ENCODE measurements at regions not wholly inside any gene's neighbourhood (a gene's known extent, or its start where the extent isn't known, plus 50 kb on each side); places are given as distances from the start of the nearest gene placed in this dataset.

GRCh38 chr2:56018267-56018666 lies 94.7 kb upstream of the EFEMP1 start:
- Mint-ChIP-seq H3K9me3 (ENCODE audit: unreplicated experiment) (no peaks in the 10 kb centered on the region), H3K36me3 (ENCODE audit: insufficient read depth, unreplicated experiment) (no peaks in the 10 kb centered on the region), H3K4me1 (ENCODE audit: low read depth, unreplicated experiment) (no peaks in the 10 kb centered on the region), H3K27ac (ENCODE audit: unreplicated experiment) (no peak overlapping the region), H3K4me3 (ENCODE audit: unreplicated experiment) (no peak overlapping the region), H3K27me3 (ENCODE audit: insufficient read depth, unreplicated experiment) (no peaks in the 10 kb centered on the region)
- no peak overlapping the region for H3K4me3 ChIP-seq (ENCODE audit: low read depth, low read length)
- no peaks in the 10 kb centered on the region for H3K27me3 ChIP-seq (replicated peaks; ENCODE audit: control insufficient read depth, insufficient read depth, low read length)
- ChIA-PET CTCF (no interaction called here), POLR2A (no interaction called here)
- intact Hi-C loops (cut with micrococcal nuclease; ENCODE audit: unreplicated experiment): no loop called here
- BruUV-seq (replicated peaks): no TSS peak
- no peaks in the 10 kb centered on the region for H3K36me3 ChIP-seq (ENCODE audit: control insufficient read depth, insufficient read depth, low read length)
- no peaks in the 10 kb centered on the region for H3K4me1 ChIP-seq
- no peaks in the 10 kb centered on the region for H3K9me3 ChIP-seq
- no peak for DNase-seq
- no peak for TF ChIP-seq CTCF (IDR thresholded peaks at IDR 0.05; ENCODE audit: insufficient read depth in 1 of 2, low read depth in 1 of 2, low read length in 1 of 2, severe bottlenecking in 1 of 2, unreplicated experiment in 1 of 2)

- no peak overlapping the region for H3K4me3 ChIP-seq (ENCODE audit: low read depth, low read length)
- no peaks in the 10 kb centered on the region for H3K4me1 Mint-ChIP-seq (ENCODE audit: low read depth, unreplicated experiment)
- no peak overlapping the region for H3K27ac Mint-ChIP-seq (ENCODE audit: unreplicated experiment)
- no peak for DNase-seq
- no peaks in the 10 kb centered on the region for H3K9me3 Mint-ChIP-seq (ENCODE audit: unreplicated experiment)
- no peaks in the 10 kb centered on the region for H3K36me3 Mint-ChIP-seq (ENCODE audit: insufficient read depth, unreplicated experiment)
- ChIA-PET CTCF (no interaction called here), POLR2A (interaction anchor here (0.6 kb wide), 1 partner anchor 403 kb away, joined by 5 read pairs; no protein-coding TSS in a partner anchor)
- H3K36me3 ChIP-seq (ENCODE audit: control insufficient read depth, insufficient read depth, low read length): no peaks in the 10 kb centered on the region
- TF ChIP-seq CTCF (IDR thresholded peaks at IDR 0.05; ENCODE audit: insufficient read depth in 1 of 2, low read depth in 1 of 2, low read length in 1 of 2, severe bottlenecking in 1 of 2, unreplicated experiment in 1 of 2): no peak
- intact Hi-C loops (cut with micrococcal nuclease; ENCODE audit: unreplicated experiment): no loop called here
- H3K27me3 ChIP-seq (replicated peaks; ENCODE audit: control insufficient read depth, insufficient read depth, low read length): no peaks in the 10 kb centered on the region; the same call in 1 of the 2 replicates
- H3K4me3 Mint-ChIP-seq (ENCODE audit: unreplicated experiment): no peak overlapping the region
- no TSS peak for BruUV-seq (replicated peaks)
- no peaks in the 10 kb centered on the region for H3K27me3 Mint-ChIP-seq (ENCODE audit: insufficient read depth, unreplicated experiment)
- no peaks in the 10 kb centered on the region for H3K9me3 ChIP-seq
- no peaks in the 10 kb centered on the region for H3K4me1 ChIP-seq
These were observed 97.5 kb upstream of the EFEMP1 start for GRCh38 chr2:56021136-56021474.

- no TSS peak for BruUV-seq (replicated peaks)
- Histone ChIP-seq H3K4me1 (no peaks in the 10 kb centered on the region), H3K27me3 (replicated peaks; ENCODE audit: control insufficient read depth, insufficient read depth, low read length) (no peaks in the 10 kb centered on the region; the same call in 1 of the 2 replicates), H3K4me3 (ENCODE audit: low read depth, low read length) (no peak overlapping the region), H3K36me3 (ENCODE audit: control insufficient read depth, insufficient read depth, low read length) (no peaks in the 10 kb centered on the region), H3K9me3 (no peaks in the 10 kb centered on the region)
- Mint-ChIP-seq H3K4me3 (ENCODE audit: unreplicated experiment) (no peak overlapping the region), H3K27ac (ENCODE audit: unreplicated experiment) (no peak overlapping the region), H3K36me3 (ENCODE audit: insufficient read depth, unreplicated experiment) (no peaks in the 10 kb centered on the region), H3K9me3 (ENCODE audit: unreplicated experiment) (no peaks in the 10 kb centered on the region), H3K4me1 (ENCODE audit: low read depth, unreplicated experiment) (no peaks in the 10 kb centered on the region), H3K27me3 (ENCODE audit: insufficient read depth, unreplicated experiment) (peaks cover 3% of the 10 kb centered on the region)
- ChIA-PET CTCF (no interaction called here), POLR2A (no interaction called here)
- no peak for TF ChIP-seq CTCF (IDR thresholded peaks at IDR 0.05; ENCODE audit: insufficient read depth in 1 of 2, low read depth in 1 of 2, low read length in 1 of 2, severe bottlenecking in 1 of 2, unreplicated experiment in 1 of 2)
- no peak for DNase-seq
- intact Hi-C loops (cut with micrococcal nuclease; ENCODE audit: unreplicated experiment): no loop called here
These were observed 98.0 kb upstream of the EFEMP1 start for GRCh38 chr2:56021579-56021978.
